CD4-positive, alpha-beta T cell treated with Interleukin-4 for 1 hour (primary cell): ENCODE measurements at regions not wholly inside any gene's neighbourhood (a gene's known extent, or its start where the extent isn't known, plus 50 kb on each side); places are given as distances from the start of the nearest gene placed in this dataset.

Experiments used
- DNase-seq, 2 donors: peaks; one replicate each; pipeline ENCODE4 v3.0.0-alpha.2; 2020 to 2022

DNA sequence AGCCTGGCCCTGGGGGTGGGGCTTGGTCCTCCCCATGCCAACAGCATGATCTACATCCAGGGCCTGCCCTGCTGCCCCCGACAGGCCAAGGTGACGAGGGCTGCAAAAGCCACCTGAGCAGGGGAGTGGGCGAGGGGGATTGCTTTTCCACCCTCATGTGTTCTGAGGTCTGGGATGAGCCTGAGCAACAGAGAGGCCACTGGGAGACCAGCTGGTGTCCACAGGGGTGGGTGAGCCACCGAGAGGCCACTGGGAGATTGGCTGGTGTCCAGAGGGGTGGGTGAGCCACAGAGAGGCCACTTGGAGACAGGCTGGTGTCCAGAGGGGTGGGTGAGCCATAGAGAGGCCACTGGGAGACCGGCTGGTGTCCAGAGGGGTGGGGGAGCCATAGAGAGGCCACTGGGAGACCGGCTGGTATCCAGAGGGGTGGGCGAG is 147.4 kb upstream of the GPC1 start:
- DNase-seq = no peak

DNA sequence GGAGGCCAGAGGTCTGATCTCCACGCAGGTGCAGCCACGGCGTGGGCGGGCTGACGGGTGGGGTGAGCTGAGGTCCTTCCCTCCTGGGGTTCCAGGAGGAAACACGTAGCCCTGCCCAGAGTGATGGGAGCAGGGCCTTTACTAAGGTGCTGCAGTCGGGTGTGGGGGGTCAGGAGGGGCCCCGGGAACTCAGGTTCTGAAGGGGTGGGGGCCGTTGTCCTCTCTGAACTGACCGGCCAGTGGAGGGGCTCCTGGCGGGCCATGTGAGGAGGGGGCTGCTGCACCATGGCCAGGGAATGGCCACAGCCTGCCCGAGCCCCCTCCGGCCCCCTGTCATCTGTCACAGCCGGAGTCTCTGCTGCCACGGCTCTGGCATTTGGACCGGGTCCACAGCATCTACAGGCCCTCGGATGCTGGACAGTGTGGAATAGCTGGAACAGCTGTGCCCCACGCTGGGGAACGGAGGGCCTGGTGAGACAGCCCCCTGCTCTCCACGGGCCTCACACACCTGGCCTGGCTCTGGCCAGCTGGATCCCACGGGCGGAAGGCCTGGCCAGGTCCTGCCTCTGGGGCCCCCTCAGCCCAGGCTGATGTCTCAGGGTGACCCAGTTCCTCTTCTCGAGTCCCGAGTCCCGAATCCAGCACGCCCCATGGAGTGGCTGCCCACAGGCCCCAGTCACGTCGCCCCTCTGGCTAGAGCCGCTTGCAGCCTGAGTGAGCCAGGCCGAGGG is 145.6 kb upstream of the GPC1 start:
- DNase-seq = no peak

DNA sequence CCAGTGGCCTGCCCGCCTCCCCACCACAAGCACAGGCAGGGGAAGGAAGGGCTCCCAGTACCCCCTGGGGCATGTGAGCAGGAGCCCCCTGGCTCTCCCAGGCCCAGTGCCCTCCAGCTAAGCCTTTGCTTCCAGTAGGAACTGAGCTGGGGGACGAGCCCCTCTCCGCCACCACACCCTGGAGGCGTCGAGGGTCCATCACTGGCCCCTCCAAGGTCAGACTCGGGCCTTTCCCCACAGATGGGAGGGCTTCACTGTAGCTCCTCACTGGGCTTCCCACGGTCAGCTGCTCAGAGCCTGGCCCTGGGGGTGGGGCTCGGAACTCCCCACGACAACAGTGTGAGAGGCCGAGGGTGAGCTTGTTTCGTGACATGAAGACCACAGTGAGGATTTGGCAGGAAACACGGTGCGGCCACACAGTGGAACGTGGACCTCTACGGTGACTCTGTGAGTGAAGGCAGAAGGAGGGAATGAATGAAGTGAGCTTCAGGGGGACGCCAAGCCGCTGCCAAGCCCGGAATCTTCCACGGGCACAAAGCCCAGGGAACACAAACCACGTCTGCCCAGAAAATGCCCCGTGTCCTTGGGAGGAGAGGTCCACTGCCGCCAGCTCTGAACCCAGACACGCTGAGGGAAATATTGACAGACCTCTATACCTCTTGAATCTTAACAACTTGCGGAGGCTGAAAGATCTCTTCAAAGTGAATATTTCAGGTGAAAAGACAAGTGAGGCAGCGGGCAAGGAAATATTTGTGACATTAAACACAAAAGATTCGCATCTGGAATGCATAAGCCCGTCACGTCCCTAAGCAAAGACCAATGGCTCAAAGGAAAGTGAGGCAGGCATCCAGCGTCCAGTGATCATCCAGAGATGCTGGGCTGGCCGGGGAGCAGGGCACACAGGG is 144.8 kb upstream of the GPC1 start:
- DNase-seq = no peak

DNA sequence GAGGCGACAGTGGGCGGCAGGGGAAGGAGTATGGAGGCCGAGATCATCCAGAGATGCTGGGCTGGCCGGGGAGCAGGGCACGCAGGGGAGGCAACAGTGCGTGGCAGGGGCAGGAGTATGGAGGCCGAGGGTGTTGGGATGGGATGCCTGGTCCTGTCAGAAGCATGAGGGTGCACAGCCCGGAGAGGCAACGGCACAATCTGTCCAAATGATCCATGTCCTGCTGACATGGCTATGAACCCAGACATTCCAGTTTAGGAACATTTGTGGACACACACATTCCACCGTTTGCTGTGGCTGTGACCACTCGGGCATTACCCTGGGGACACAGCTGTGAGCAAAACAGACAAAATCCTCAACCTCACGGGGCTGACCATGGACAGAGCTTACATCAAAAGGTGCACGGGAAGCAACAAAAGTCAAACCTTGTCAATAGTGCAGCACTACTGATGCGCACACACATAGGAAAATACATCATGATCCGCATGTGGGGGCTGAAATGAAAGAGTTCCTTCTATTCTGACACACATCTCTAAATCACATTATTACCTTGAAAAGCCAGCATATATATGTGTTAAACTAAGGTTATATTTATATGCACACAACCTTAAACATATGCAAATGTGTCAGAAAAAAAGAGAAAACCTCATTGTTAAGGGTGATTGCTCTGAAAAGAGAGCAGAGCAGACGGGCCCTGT is 144.0 kb upstream of the GPC1 start:
- DNase-seq = no peak

DNA sequence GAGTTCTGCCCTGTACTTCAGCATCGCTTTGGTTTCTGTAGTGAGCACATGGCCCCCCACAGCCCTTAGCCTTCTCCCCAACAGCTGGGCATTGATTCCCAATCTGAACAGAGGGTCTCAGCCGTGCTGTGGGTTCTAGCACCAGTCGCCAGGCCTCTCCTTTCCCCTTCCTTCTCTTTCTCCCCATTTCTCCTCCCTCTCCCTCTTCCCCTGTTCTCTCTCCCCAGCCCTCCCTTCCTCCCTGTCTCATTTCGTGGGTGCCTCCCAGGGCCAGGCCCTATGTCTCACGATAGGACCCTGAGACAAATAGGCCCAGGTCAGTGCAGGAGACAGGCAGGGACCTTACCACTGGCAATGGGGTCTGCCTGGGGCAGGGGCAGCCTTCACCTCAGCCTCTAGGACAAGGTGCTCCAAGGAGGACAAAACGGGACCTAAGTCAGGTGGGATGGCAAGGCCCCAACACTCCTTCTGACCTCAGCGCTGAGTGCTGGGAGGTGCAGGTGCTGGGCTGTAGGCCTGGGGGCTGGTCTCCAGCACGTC is 143.4 kb upstream of the GPC1 start:
- DNase-seq = no peak

DNA sequence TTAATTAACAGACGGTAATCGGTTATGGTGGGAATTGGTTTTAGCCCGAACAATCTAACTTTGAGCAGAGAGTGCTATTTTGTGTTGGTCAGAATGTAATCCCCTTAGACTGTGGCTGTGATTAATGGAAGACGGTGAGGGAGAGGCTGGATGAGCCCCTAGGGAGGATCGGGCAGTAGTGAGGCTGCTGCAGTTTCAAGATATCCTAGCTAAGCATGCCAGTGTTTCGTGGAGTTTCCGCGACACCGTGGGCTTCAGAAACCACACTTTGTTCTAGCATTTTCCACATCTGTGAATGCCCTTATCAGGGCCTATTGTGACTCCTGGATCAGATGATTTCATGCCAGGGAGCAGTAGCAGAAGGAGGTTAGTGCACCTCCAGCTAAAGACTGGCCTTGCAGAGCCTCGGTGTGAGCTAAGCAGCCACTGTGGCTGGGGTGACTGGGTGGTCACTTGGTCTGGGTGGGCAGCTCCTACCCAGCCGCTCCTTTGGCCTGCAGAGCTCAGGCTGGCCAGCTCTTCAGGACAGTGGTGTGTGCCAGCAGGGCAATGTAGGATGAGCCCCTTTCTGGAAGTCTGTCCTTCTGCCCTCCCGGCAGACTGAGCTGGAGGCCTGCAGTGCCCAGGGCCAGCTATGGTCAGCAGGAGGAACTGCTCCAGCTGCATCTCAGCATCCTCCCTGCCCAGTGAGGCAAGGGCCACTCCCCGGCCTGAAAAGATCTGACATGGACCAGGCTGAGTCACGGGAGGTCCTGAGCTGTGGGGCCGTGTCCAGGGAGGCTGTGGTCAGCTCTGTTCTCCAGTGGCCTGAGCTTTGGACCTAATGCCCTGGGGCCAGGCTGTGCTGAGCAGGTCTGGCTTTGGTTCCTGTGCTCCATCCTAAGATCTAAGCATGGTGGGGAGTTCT is 142.6 kb upstream of the GPC1 start:
- DNase-seq = no peak

DNA sequence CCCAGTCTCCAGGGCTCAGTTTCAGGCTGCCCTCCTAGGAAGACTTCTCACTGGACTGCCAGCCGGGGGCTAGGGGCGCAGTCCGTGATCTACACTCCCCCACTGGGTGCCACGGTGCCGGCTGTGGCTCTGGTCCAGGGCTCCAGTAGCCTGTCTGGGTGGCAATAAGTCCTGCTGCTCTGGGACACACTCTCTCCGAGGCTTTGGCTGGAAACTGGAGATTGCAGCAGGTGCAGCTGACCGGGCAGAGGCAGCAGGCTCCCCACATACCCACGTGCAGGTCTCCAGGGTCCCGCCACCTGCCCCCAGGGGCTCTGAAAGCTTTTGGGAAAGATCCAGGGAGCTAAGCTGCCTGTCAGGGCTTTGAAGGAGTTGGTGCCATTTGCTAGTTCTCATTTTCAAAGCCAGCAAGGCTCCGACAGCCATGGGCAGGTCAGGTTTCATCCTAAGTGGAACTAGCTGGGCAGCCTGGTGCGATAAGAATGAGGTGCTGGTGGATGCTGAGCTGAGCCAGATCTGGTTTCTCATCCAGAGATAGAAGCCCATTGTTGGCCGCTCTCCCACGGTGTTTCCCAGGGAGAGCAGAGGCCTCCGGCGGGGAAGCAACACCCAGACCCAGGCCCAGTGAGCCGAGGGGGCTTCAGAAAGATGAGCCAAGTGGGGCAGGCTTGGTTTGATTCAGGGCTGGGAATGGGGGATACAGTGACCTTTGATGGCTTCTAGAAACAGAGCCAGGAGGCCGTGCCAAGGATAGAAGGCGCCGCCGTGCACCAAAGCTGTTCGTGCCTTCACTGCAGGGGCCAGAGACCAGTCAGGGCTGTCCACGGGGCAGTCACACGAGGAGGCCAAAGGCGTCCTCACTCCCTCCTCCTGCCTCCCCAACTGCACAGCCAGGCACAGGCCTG is 141.7 kb upstream of the GPC1 start:
- no peak for DNase-seq

DNA sequence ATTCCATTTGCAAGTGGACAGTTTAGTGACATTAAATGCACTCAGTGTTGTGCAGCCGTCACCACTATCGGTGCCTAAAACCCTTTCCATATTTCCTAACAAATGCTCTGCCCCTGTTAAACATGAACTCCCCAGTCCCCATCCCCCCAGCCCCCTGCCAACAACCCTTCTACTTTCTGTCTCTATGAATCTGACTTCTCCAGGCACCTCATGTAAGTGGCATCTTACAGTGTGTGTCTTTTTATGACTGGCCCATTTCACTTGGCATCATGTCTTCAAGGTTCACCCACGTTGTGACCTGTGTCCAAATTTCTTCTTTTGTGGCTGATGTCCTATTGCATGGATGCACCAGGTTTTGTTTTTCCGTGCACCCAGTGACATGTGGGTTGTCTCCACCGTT is 140.9 kb upstream of the GPC1 start:
- DNase-seq = no peak

DNA sequence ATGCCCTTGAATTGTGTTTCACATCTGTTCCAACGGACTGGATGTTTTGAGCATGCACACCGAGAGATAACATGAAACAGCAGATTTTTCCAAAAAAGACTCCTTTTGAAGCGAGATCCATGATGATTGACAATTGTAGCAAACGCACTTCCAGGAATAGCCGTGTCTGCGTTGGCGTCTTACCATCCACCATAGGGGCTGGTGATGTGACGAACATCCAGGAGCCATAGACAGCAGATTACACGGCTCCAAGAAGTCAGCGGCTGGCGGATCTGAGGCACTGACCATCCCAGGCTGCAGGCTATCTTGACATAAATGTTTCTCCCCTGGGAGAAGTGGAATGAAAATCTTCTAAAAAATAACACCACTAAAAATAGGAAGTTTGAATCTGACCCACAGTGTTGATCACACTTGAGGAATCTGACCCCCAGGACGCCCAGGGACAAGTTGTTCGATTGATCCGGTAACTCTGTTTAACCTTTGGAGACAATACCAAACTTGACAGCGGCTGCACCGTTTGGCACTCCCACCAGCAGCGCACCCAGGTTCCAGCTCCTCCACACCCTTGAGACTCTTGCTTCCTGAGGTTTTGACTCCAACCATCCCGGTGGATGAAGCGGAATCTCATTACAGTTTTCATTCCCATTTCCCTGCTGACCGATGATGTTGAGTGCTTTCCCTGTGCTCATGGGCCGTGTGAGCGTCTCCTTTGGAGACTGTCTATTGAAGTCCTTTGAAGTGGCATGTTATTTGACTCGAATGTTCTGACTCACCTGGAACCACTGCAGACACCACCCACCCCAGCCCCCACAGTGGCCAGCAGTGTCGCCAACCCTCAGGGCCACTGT is 140.0 kb upstream of the GPC1 start:
- no peak for DNase-seq

- no peak for DNase-seq
Measured at GRCh38 chr2:240296104-240296406, 139.4 kb upstream of the GPC1 start.

GRCh38 chr2:240296476-240297255 is 138.8 kb upstream of the GPC1 start:
- no peak for DNase-seq

DNA sequence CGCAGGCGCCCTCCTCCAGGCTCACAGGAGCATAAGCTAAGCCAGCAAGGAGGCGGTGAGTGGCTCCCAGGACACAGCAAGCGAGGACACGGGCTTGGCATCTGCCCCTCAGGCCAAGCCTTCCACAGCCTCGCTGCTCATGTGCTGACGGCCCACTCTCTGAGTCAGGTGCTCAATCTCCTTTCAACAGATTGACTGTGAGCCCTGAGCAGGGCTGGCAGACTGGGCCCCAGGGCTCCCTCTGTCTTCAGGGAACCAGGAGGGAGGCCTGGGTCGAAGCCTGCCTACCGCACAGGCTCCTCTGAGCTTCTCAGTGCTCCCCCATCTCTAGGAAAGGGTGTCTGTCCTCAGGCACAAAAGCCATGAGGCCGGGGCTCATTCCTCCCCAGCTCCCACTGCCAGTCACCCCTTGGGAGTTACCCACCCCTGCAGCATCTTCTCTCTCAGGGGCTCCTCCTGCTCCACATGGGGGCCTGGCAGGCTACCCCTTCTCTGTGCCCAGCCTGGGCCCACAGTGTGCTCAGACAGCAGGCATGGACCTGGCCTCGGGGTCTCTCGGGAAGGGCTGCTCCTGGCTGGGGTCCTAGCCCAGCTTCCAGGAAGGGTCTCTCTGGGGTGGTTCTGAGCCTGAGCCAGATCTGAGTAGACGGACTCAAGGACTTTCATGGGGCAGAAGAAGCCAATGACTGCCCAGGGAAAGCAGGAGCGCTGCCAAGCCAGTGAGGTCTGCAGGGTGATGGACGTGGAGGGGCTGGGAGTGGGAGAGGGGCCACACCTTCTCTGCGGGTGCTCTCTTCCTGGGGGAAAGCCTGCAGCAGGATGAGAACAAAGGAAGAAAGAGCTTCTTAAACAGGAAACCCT is 138.0 kb upstream of the GPC1 start:
- no peak for DNase-seq

DNA sequence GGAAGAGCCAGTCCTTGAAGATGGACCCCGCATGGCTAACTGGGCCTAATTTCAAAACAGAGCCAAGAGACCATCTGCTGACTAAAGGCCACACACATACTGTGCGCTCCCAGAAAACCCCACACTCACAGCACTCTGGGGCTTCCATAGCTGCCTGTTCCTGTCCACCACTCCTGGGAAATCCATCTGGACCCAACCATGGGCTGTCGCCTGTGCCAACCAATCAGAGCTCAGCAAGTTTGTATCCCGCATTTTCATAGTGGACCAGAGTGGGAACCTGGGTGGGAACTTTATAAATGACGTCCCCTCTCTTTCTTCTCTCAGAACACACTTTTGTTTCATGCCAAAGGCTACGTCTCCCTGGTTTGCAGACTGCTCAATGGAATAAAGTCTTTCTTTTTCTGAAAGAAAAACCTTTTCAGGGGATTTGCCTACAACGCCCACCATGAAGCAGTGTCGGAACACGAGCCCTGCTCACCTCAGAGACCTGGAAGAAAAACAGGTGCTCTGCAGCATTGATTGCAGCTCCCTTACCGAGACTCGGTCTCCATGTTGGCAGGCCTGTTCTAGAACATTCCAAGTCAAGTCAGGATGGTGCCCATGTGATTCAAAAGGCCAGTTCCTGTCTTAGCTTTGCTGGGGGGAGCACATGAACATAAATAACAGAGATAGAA is 137.2 kb upstream of the GPC1 start:
- DNase-seq = no peak

GRCh38 chr2:240298803-240299709 is 136.4 kb upstream of the GPC1 start:
- no peak for DNase-seq

DNA sequence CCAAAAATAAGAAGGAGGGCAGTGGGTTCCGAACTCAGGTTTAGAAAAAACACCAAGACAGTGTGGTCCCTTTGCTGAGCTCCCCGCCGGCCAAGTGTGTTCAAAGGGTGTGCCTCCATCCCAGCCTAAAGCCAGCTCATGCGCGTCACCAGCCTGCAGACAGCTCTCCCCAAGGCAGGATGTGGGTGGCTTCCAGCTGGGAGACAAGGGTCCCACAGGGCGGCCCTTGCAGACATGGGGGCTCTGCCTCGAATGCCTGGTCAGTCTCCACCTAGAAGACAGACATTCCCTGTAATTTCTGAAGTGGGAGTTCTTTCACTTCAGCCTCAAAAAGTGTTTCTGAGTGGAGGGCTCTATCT is 135.8 kb upstream of the GPC1 start:
- DNase-seq = no peak

- no peak for DNase-seq
Measured at GRCh38 chr2:240300261-240300821, 135.1 kb upstream of the GPC1 start.

- no peak for DNase-seq
Measured at GRCh38 chr2:240300840-240301239, 134.6 kb upstream of the GPC1 start.
